ENCODE measurements at regions not wholly inside any gene's neighbourhood (a gene's known extent, or its start where the extent isn't known, plus 50 kb on each side); places are given as distances from the start of the nearest gene placed in this dataset.

GRCh38 chr2:145351864-145352425 lies 832.0 kb upstream of the ZEB2 start:
- Mint-ChIP-seq H3K36me3 (ENCODE audit: low read depth) (no peaks in the 10 kb centered on the region), H3K27me3 (no peaks in the 10 kb centered on the region), H3K27ac (no peak overlapping the region), H3K4me1 (no peaks in the 10 kb centered on the region), H3K4me3 (no peak overlapping the region)
- H3K9me3 ChIP-seq (ENCODE audit: control insufficient read depth, low read length, poor library complexity, severe bottlenecking): no peaks in the 10 kb centered on the region
- DNase-seq: no peak
- no peak for ATAC-seq

- ATAC-seq (no peak), DNase-seq (no peak)
- Mint-ChIP-seq H3K4me3 (no peak overlapping the region), H3K27me3 (no peaks in the 10 kb centered on the region), H3K27ac (no peak overlapping the region), H3K4me1 (no peaks in the 10 kb centered on the region), H3K36me3 (ENCODE audit: low read depth) (no peaks in the 10 kb centered on the region)
- H3K9me3 ChIP-seq (ENCODE audit: control insufficient read depth, low read length, poor library complexity, severe bottlenecking): no peaks in the 10 kb centered on the region
Observed at GRCh38 chr2:145350011-145350410, 830.1 kb upstream of the ZEB2 start.

- no peak overlapping the region for H3K4me3 Mint-ChIP-seq
- no peaks in the 10 kb centered on the region for H3K36me3 Mint-ChIP-seq (ENCODE audit: low read depth)
- H3K4me1 Mint-ChIP-seq: no peaks in the 10 kb centered on the region
- no peak overlapping the region for H3K27ac Mint-ChIP-seq
- H3K9me3 ChIP-seq (ENCODE audit: control insufficient read depth, low read length, poor library complexity, severe bottlenecking): no peaks in the 10 kb centered on the region
- no peak for ATAC-seq
- DNase-seq: no peak
- no peaks in the 10 kb centered on the region for H3K27me3 Mint-ChIP-seq
Observed at GRCh38 chr2:145344076-145344724, 824.3 kb upstream of the ZEB2 start.

- H3K36me3 Mint-ChIP-seq (ENCODE audit: low read depth): no peaks in the 10 kb centered on the region
- ATAC-seq (no peak), DNase-seq (no peak)
- H3K27ac Mint-ChIP-seq: no peak overlapping the region
- H3K9me3 ChIP-seq (ENCODE audit: control insufficient read depth, low read length, poor library complexity, severe bottlenecking): no peaks in the 10 kb centered on the region
- no peaks in the 10 kb centered on the region for H3K27me3 Mint-ChIP-seq
- no peak overlapping the region for H3K4me3 Mint-ChIP-seq
- no peaks in the 10 kb centered on the region for H3K4me1 Mint-ChIP-seq
Observed at GRCh38 chr2:145343287-145343686, 823.4 kb upstream of the ZEB2 start.

GRCh38 chr2:145341536-145341935 lies 821.6 kb upstream of the ZEB2 start:
- H3K4me1 Mint-ChIP-seq: no peaks in the 10 kb centered on the region
- H3K4me3 Mint-ChIP-seq: no peak overlapping the region
- ATAC-seq (no peak), DNase-seq (no peak)
- no peak overlapping the region for H3K27ac Mint-ChIP-seq
- no peaks in the 10 kb centered on the region for H3K36me3 Mint-ChIP-seq (ENCODE audit: low read depth)
- H3K9me3 ChIP-seq (ENCODE audit: control insufficient read depth, low read length, poor library complexity, severe bottlenecking): no peaks in the 10 kb centered on the region
- H3K27me3 Mint-ChIP-seq: no peaks in the 10 kb centered on the region

GRCh38 chr2:145339646-145340045 lies 819.7 kb upstream of the ZEB2 start:
- Mint-ChIP-seq H3K4me1 (no peaks in the 10 kb centered on the region), H3K36me3 (ENCODE audit: low read depth) (no peaks in the 10 kb centered on the region), H3K27me3 (no peaks in the 10 kb centered on the region), H3K27ac (no peak overlapping the region), H3K4me3 (no peak overlapping the region)
- no peak for DNase-seq
- no peaks in the 10 kb centered on the region for H3K9me3 ChIP-seq (ENCODE audit: control insufficient read depth, low read length, poor library complexity, severe bottlenecking)
- no peak for ATAC-seq

GRCh38 chr2:145332210-145332898 lies 812.4 kb upstream of the ZEB2 start:
- Mint-ChIP-seq H3K4me1 (no peaks in the 10 kb centered on the region), H3K36me3 (ENCODE audit: low read depth) (no peaks in the 10 kb centered on the region), H3K4me3 (no peak overlapping the region), H3K27me3 (no peaks in the 10 kb centered on the region), H3K27ac (no peak overlapping the region)
- no peaks in the 10 kb centered on the region for H3K9me3 ChIP-seq (ENCODE audit: control insufficient read depth, low read length, poor library complexity, severe bottlenecking)
- DNase-seq (no peak), ATAC-seq (no peak)

GRCh38 chr2:145329971-145330370 lies 810.1 kb upstream of the ZEB2 start:
- H3K4me3 Mint-ChIP-seq: no peak overlapping the region
- no peak overlapping the region for H3K27ac Mint-ChIP-seq
- H3K4me1 Mint-ChIP-seq: no peaks in the 10 kb centered on the region

GRCh38 chr2:145325485-145325884 lies 805.6 kb upstream of the ZEB2 start:
- no peaks in the 10 kb centered on the region for H3K9me3 ChIP-seq (ENCODE audit: control insufficient read depth, low read length, poor library complexity, severe bottlenecking)
- DNase-seq (no peak), ATAC-seq (no peak)
- Mint-ChIP-seq H3K27ac (no peak overlapping the region), H3K4me1 (peaks cover 7% of the 10 kb centered on the region), H3K36me3 (ENCODE audit: low read depth) (no peaks in the 10 kb centered on the region), H3K4me3 (no peak overlapping the region), H3K27me3 (no peaks in the 10 kb centered on the region)

More at GRCh38 chr2:145329971-145330370, 810.1 kb upstream of the ZEB2 start:
- H3K9me3 ChIP-seq (ENCODE audit: control insufficient read depth, low read length, poor library complexity, severe bottlenecking): no peaks in the 10 kb centered on the region
- H3K36me3 Mint-ChIP-seq (ENCODE audit: low read depth): no peaks in the 10 kb centered on the region
- no peaks in the 10 kb centered on the region for H3K27me3 Mint-ChIP-seq
- DNase-seq (no peak), ATAC-seq (no peak)

GRCh38 chr2:145324748-145325147 lies 804.8 kb upstream of the ZEB2 start:
- DNase-seq (no peak), ATAC-seq (no peak)
- Mint-ChIP-seq H3K27ac (no peak overlapping the region), H3K4me3 (no peak overlapping the region), H3K27me3 (no peaks in the 10 kb centered on the region), H3K4me1 (peaks cover 7% of the 10 kb centered on the region), H3K36me3 (ENCODE audit: low read depth) (no peaks in the 10 kb centered on the region)
- no peaks in the 10 kb centered on the region for H3K9me3 ChIP-seq (ENCODE audit: control insufficient read depth, low read length, poor library complexity, severe bottlenecking)

GRCh38 chr2:145323512-145323911 lies 803.6 kb upstream of the ZEB2 start:
- Mint-ChIP-seq H3K27me3 (no peaks in the 10 kb centered on the region), H3K36me3 (ENCODE audit: low read depth) (no peaks in the 10 kb centered on the region), H3K27ac (no peak overlapping the region), H3K4me3 (no peak overlapping the region), H3K4me1 (peaks cover 7% of the 10 kb centered on the region)
- H3K9me3 ChIP-seq (ENCODE audit: control insufficient read depth, low read length, poor library complexity, severe bottlenecking): no peaks in the 10 kb centered on the region
- peak; percentile 65 for ATAC-seq
- DNase-seq: no peak

GRCh38 chr2:145321344-145321743 lies 801.4 kb upstream of the ZEB2 start:
- H3K4me3 Mint-ChIP-seq: no peak overlapping the region
- DNase-seq (no peak), ATAC-seq (no peak)
- H3K36me3 Mint-ChIP-seq (ENCODE audit: low read depth): no peaks in the 10 kb centered on the region
- H3K27ac Mint-ChIP-seq: no peak overlapping the region
- H3K9me3 ChIP-seq (ENCODE audit: control insufficient read depth, low read length, poor library complexity, severe bottlenecking): peaks cover 2% of the 10 kb centered on the region
- H3K4me1 Mint-ChIP-seq: peaks cover 7% of the 10 kb centered on the region
- no peaks in the 10 kb centered on the region for H3K27me3 Mint-ChIP-seq

- no peaks in the 10 kb centered on the region for H3K36me3 Mint-ChIP-seq (ENCODE audit: low read depth)
- H3K4me3 Mint-ChIP-seq: no peak overlapping the region
- H3K9me3 ChIP-seq (ENCODE audit: control insufficient read depth, low read length, poor library complexity, severe bottlenecking): peaks cover 2% of the 10 kb centered on the region
- no peak overlapping the region for H3K27ac Mint-ChIP-seq
- no peak for DNase-seq
- ATAC-seq: no peak
- H3K4me1 Mint-ChIP-seq: peaks cover 1% of the 10 kb centered on the region
- no peaks in the 10 kb centered on the region for H3K27me3 Mint-ChIP-seq
Observed at GRCh38 chr2:145316496-145316895, 796.6 kb upstream of the ZEB2 start.

GRCh38 chr2:145315053-145315452 lies 795.1 kb upstream of the ZEB2 start:
- ATAC-seq: no peak
- Mint-ChIP-seq H3K36me3 (ENCODE audit: low read depth) (no peaks in the 10 kb centered on the region), H3K4me1 (no peaks in the 10 kb centered on the region), H3K27me3 (no peaks in the 10 kb centered on the region), H3K4me3 (no peak overlapping the region), H3K27ac (no peak overlapping the region)
- DNase-seq: no peak
- peaks cover 2% of the 10 kb centered on the region for H3K9me3 ChIP-seq (ENCODE audit: control insufficient read depth, low read length, poor library complexity, severe bottlenecking)
